HepG2 (cell line): ENCODE measurements at regions not wholly inside any gene's neighbourhood (a gene's known extent, or its start where the extent isn't known, plus 50 kb on each side); places are given as distances from the start of the nearest gene placed in this dataset.

Source experiments
- ATAC-seq: fragments of 200-7000 bp; cut with Tn5 transposase; 3 replicates; pipeline ENCODE4 v1.9.1; 2020; ENCODE audit warnings: mild to moderate bottlenecking, moderate library complexity
- BruUV-seq: library from RNA; stranded (reverse); fragments of 400-500 nt; replicated peaks from 2 replicates; lab custom pipeline; 2021; lab: Mats Ljungman, UMichigan
- CTCF ChIA-PET: fragments of 300-600 bp; formaldehyde crosslinking; extraction: SDS; loops from one replicate; lab custom pipeline; 2021; ENCODE audit warnings: low total read pairs, inconsistent platforms, low intra/inter-chr PET ratio; lab: Yijun Ruan, JAX
- POLR2A ChIA-PET: fragments of 350-600 bp; sonication (Branson Sonifier 250); formaldehyde crosslinking; loops from one replicate; lab custom pipeline; 2020; ENCODE audit warnings: antibody characterized with exemption, inconsistent platforms; lab: Yijun Ruan, JAX
- DNase-seq: peaks from one replicate; pipeline ENCODE4 v3.0.0-alpha.2; 2015; ENCODE audit warnings: low spot score
- FAIRE-seq: peaks from 3 replicates; lab custom pipeline; 2011; peaks lifted over from hg19 to GRCh38; lab: Jason Lieb, UNC
- H2AFZ ChIP-seq: one replicate; pipeline ENCODE4 v1.6.1; 2011; ENCODE audit warnings: low read length, inconsistent platforms
- H3K27ac ChIP-seq: fragments of 300-600 bp; 3 replicates; pipeline ENCODE4 v1.8.0; 2011; ENCODE audit warnings: mixed run types, mild to moderate bottlenecking, mixed read lengths, low read length, inconsistent platforms; ENCODE audit not compliant: insufficient read depth; ENCODE audit errors: extremely low read length
- H3K27me3 ChIP-seq, 2 experiments: fragments of 200-600 bp in 1 of 2; 2 replicates in 1 of 2; 3 replicates in 1 of 2; pipeline versions ENCODE4 v1.6.0 to v1.8.0; 2011; ENCODE audit warnings: low read length in 2 of 2, mild to moderate bottlenecking in 2 of 2, moderate library complexity in 2 of 2, inconsistent platforms in 1 of 2; ENCODE audit not compliant: insufficient read depth in 2 of 2, control insufficient read depth in 1 of 2
- H3K36me3 ChIP-seq, 2 experiments: fragments of 200-600 bp in 1 of 2; replicated peaks in 1 of 2; 2 replicates in 1 of 2; 3 replicates in 1 of 2; pipeline versions ENCODE4 v1.5.1 to v1.8.0; 2011; ENCODE audit warnings: low read length in 2 of 2, inconsistent platforms in 1 of 2; ENCODE audit not compliant: insufficient read depth in 2 of 2, control insufficient read depth in 1 of 2
- H3K4me1 ChIP-seq: 2 replicates; pipeline ENCODE4 v1.5.1; 2012; ENCODE audit warnings: low read length, inconsistent platforms; ENCODE audit not compliant: insufficient read depth
- H3K4me2 ChIP-seq: 2 replicates; pipeline ENCODE4 v1.6.0; 2011; ENCODE audit warnings: low read depth, low read length, inconsistent platforms
- H3K4me3 ChIP-seq, 3 experiments: fragments of 200-600 bp in 1 of 3; sonication (generic), shearing (Covaris generic) in 1 of 3; replicated peaks in 1 of 3; 2 replicates each; pipeline ENCODE4 v1.5.1; 2011 to 2016; ENCODE audit warnings: low read length in 3 of 3, inconsistent platforms in 2 of 3, low read depth in 2 of 3, mild to moderate bottlenecking in 2 of 3, control low read depth in 1 of 3, mixed read lengths in 1 of 3; ENCODE audit not compliant: insufficient read depth in 1 of 3
- H3K79me2 ChIP-seq: one replicate; pipeline ENCODE4 v1.6.1; 2011; ENCODE audit warnings: low read length, inconsistent platforms; ENCODE audit not compliant: insufficient read depth
- H3K9ac ChIP-seq: 2 replicates; pipeline ENCODE4 v1.6.0; 2011; ENCODE audit warnings: mild to moderate bottlenecking, low read depth, low read length, inconsistent platforms; ENCODE audit not compliant: insufficient read depth
- H3K9me3 ChIP-seq: 2 replicates; pipeline ENCODE4 v1.5.1; 2012; ENCODE audit warnings: mild to moderate bottlenecking, low read length
- H4K20me1 ChIP-seq: 2 replicates; pipeline ENCODE4 v1.6.0; 2011; ENCODE audit warnings: inconsistent platforms, mild to moderate bottlenecking, low read length, moderate library complexity; ENCODE audit not compliant: insufficient read depth
- FOXP1 ChIP-seq, 2 experiments: fragments of 450-650 bp in 1 of 2; IDR thresholded peaks; 2 replicates each; pipeline ENCODE4 v1.6.1; 2017 to 2018; ENCODE audit warnings: antibody characterized with exemption in 1 of 2
- HOXA9 ChIP-seq: sonication (generic); formaldehyde crosslinking; IDR thresholded peaks from 2 replicates; pipeline ENCODE4 v1.8.1; 2022; ENCODE audit warnings: missing genetic modification reagents, mild to moderate bottlenecking, moderate library complexity, borderline replicate concordance
- NFIB ChIP-seq: sonication (generic); formaldehyde crosslinking; IDR thresholded peaks from 2 replicates; pipeline ENCODE4 v1.9.0; 2021; ENCODE audit warnings: missing genetic modification reagents, mild to moderate bottlenecking, borderline replicate concordance
- ZNF335 ChIP-seq: sonication (generic); formaldehyde crosslinking; IDR thresholded peaks from 2 replicates; pipeline ENCODE4 v1.4.0; 2020; ENCODE audit warnings: missing genetic modification reagents
- ZNF33B ChIP-seq: sonication (generic); formaldehyde crosslinking; IDR thresholded peaks from 2 replicates; pipeline ENCODE4 v1.5.1; 2020; ENCODE audit warnings: mild to moderate bottlenecking, missing genetic modification reagents
- ZNF382 ChIP-seq: sonication (generic); formaldehyde crosslinking; IDR thresholded peaks from 2 replicates; pipeline ENCODE4 v1.5.0; 2020; ENCODE audit warnings: missing genetic modification reagents, mild to moderate bottlenecking, borderline replicate concordance
- ZNF577 ChIP-seq: sonication (generic); formaldehyde crosslinking; IDR thresholded peaks from 2 replicates; pipeline ENCODE4 v1.4.0; 2020; ENCODE audit warnings: mild to moderate bottlenecking, low read depth, missing genetic modification reagents, borderline replicate concordance
- WGBS: methylation state at CpG from one replicate; pipeline ENCODE4 v1.1.6; 2017; ENCODE audit warnings: low lambda C conversion rate; 5-methylcytosine and 5-hydroxymethylcytosine counted together
- in situ Hi-C: cut with HindIII; loops from 2 replicates; pipeline ENCODE4 v1.10.0; 2017; ENCODE audit warnings: low pct_unique_long_range_greater_than_20kb; ENCODE audit not compliant: extremely low pct_ligation_motif_present
- intact Hi-C: fragments of 100-400 bp; cut with micrococcal nuclease; formaldehyde crosslinking; loops from one replicate; pipeline ENCODE4 v1.10.0; 2022; ENCODE audit not compliant: unreplicated experiment
- TF ChIP-seq, protein P1 (sequence below): sonication (generic); formaldehyde crosslinking; IDR thresholded peaks from 2 replicates; pipeline ENCODE4 v1.8.0; 2023; ENCODE audit warnings: mild to moderate bottlenecking, missing genetic modification reagents
- TF ChIP-seq, protein P2 (sequence below): sonication (generic); formaldehyde crosslinking; conservative IDR thresholded peaks from 2 replicates; pipeline ENCODE4 v1.8.0; 2022; ENCODE audit warnings: missing genetic modification reagents
- TF ChIP-seq, protein P3 (sequence below): sonication (generic); formaldehyde crosslinking; IDR thresholded peaks from 2 replicates; pipeline ENCODE4 v1.4.0; 2020; ENCODE audit warnings: missing genetic modification reagents

DNA sequence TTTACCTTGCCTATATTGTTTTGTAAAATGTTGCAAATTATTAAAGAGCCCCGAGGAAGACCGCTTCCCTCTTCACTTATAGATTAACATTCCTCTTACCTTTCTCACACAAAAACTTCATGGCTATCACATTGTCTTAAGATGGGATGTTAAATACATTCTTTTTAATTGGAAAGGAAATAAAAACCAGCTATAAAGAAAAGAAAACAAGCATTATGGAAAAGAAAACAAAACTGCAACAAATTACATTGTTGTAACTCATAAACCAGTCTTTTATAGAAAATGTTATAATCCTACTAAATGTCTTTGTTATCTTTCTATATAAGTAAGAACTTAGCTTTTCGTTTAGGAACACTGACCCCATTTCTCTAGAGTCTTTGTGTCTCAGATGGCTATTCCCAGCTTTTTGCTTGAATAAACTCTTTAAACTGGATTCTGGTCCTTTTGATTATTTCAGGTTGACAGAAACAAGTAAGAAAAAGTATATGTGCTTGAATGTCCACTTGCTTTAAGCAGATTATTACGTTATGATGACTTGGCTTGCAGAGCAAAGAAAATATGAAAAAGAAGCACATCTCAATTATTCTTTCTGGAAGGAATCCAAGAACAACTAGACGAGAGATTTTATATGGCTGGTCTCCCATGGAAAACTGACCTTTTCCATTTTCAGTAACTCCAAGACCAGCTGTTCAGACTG lies 128.2 kb downstream of the AKR1D1 start:
- H3K36me3 ChIP-seq = no peaks in the 10 kb centered on the region
- H3K4me1 ChIP-seq = peaks cover 20% of the 10 kb centered on the region
- ATAC-seq = no peak
- DNase-seq = no peak
- no peak overlapping the region for H3K27ac ChIP-seq
- no peaks in the 10 kb centered on the region for H3K79me2 ChIP-seq
- WGBS = 91% methylated on average over 5 of the region's 5 CpGs
- H3K9ac ChIP-seq = no peak overlapping the region
- no peaks in the 10 kb centered on the region for H4K20me1 ChIP-seq
- BruUV-seq = no TSS peak
- no peak for TF ChIP-seq ZNF382 (CRISPR knock-in tag)
- no peak for TF ChIP-seq HOXA9 (CRISPR knock-in tag)
- TF ChIP-seq, protein P1, sequence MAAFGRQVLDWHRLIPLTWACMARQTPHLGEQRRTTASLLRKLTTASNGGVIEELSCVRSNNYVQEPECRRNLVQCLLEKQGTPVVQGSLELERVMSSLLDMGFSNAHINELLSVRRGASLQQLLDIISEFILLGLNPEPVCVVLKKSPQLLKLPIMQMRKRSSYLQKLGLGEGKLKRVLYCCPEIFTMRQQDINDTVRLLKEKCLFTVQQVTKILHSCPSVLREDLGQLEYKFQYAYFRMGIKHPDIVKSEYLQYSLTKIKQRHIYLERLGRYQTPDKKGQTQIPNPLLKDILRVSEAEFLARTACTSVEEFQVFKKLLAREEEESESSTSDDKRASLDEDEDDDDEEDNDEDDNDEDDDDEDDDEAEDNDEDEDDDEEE (CRISPR knock-in tag) = no peak
- H3K4me2 ChIP-seq = no peak overlapping the region
- intact Hi-C loops = no loop called here
- in situ Hi-C loops = no loop called here
- FAIRE-seq = no peak
- ChIA-PET POLR2A (no interaction called here), CTCF (no interaction called here)
- no peak overlapping the region for H3K4me3 ChIP-seq
- no peak overlapping the region for H2AFZ ChIP-seq
- H3K9me3 ChIP-seq = no peaks in the 10 kb centered on the region
- no peaks in the 10 kb centered on the region for H3K27me3 ChIP-seq

GRCh38 chr7:138204982-138205298 lies 128.7 kb downstream of the AKR1D1 start:
- ATAC-seq (no peak), FAIRE-seq (no peak), DNase-seq (no peak)
- H2AFZ ChIP-seq = no peak overlapping the region
- H3K79me2 ChIP-seq = no peaks in the 10 kb centered on the region
- ChIA-PET CTCF (no interaction called here), POLR2A (no interaction called here)
- no peaks in the 10 kb centered on the region for H3K36me3 ChIP-seq
- BruUV-seq = no TSS peak
- no peak overlapping the region for H3K4me2 ChIP-seq
- H3K9ac ChIP-seq = no peak overlapping the region
- no peaks in the 10 kb centered on the region for H4K20me1 ChIP-seq
- no peak overlapping the region for H3K4me3 ChIP-seq
- in situ Hi-C loops = no loop called here
- no peaks in the 10 kb centered on the region for H3K9me3 ChIP-seq
- intact Hi-C loops = no loop called here
- no peaks in the 10 kb centered on the region for H3K27me3 ChIP-seq
- H3K4me1 ChIP-seq = peaks cover 20% of the 10 kb centered on the region
- no peak overlapping the region for H3K27ac ChIP-seq
- 99% methylated on average over 2 of the region's 2 CpGs for WGBS
- TF ChIP-seq ZNF33B (CRISPR knock-in tag) (no peak), FOXP1 (IDR thresholded peaks at IDR 0.05) (no peak), FOXP1 (CRISPR knock-in tag; IDR thresholded peaks at IDR 0.05) (no peak), ZNF335 (CRISPR knock-in tag) (no peak), ZNF577 (CRISPR knock-in tag) (no peak), NFIB (CRISPR knock-in tag) (no peak)
- TF ChIP-seq, protein P2, sequence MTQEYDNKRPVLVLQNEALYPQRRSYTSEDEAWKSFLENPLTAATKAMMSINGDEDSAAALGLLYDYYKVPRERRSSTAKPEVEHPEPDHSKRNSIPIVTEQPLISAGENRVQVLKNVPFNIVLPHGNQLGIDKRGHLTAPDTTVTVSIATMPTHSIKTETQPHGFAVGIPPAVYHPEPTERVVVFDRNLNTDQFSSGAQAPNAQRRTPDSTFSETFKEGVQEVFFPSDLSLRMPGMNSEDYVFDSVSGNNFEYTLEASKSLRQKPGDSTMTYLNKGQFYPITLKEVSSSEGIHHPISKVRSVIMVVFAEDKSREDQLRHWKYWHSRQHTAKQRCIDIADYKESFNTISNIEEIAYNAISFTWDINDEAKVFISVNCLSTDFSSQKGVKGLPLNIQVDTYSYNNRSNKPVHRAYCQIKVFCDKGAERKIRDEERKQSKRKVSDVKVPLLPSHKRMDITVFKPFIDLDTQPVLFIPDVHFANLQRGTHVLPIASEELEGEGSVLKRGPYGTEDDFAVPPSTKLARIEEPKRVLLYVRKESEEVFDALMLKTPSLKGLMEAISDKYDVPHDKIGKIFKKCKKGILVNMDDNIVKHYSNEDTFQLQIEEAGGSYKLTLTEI (CRISPR knock-in tag) = no peak
- TF ChIP-seq, protein P3, sequence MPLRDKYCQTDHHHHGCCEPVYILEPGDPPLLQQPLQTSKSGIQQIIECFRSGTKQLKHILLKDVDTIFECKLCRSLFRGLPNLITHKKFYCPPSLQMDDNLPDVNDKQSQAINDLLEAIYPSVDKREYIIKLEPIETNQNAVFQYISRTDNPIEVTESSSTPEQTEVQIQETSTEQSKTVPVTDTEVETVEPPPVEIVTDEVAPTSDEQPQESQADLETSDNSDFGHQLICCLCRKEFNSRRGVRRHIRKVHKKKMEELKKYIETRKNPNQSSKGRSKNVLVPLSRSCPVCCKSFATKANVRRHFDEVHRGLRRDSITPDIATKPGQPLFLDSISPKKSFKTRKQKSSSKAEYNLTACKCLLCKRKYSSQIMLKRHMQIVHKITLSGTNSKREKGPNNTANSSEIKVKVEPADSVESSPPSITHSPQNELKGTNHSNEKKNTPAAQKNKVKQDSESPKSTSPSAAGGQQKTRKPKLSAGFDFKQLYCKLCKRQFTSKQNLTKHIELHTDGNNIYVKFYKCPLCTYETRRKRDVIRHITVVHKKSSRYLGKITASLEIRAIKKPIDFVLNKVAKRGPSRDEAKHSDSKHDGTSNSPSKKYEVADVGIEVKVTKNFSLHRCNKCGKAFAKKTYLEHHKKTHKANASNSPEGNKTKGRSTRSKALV (CRISPR knock-in tag) = no peak
